ENCODE measurements at regions not wholly inside any gene's neighbourhood (a gene's known extent, or its start where the extent isn't known, plus 50 kb on each side); places are given as distances from the start of the nearest gene placed in this dataset.

GRCh38 chrX:125394449-125394848, 74.8 kb downstream of the TEX13C start:
- no peak overlapping the region for H3K4me3 ChIP-seq (ENCODE audit: low read length)
- no peaks in the 10 kb centered on the region for H3K4me1 ChIP-seq (ENCODE audit: low read length)
- H2AFZ ChIP-seq (ENCODE audit: low read length): no peak overlapping the region
- H3K9ac ChIP-seq (ENCODE audit: low read length): no peak overlapping the region
- H3K36me3 ChIP-seq (replicated peaks; ENCODE audit: insufficient read depth, low read length): no peaks in the 10 kb centered on the region
- H3K79me2 ChIP-seq (ENCODE audit: low read length): no peaks in the 10 kb centered on the region
- no peak for DNase-seq
- no peaks in the 10 kb centered on the region for H3K9me2 ChIP-seq (replicated peaks; ENCODE audit: insufficient read depth, low read length)
- H3K27me3 ChIP-seq (replicated peaks; ENCODE audit: insufficient read depth, low read length): no peaks in the 10 kb centered on the region
- no peak overlapping the region for H3K4me2 ChIP-seq (ENCODE audit: low read depth, low read length)
- H3F3A ChIP-seq (ENCODE audit: insufficient read depth, low read length): no peaks in the 10 kb centered on the region
- H4K20me1 ChIP-seq (ENCODE audit: insufficient read depth, low read length): no peaks in the 10 kb centered on the region
- no peak for TF ChIP-seq EZH2phosphoT487 (IDR thresholded peaks at IDR 0.05; ENCODE audit: low read length)
- TF ChIP-seq, protein P1, sequence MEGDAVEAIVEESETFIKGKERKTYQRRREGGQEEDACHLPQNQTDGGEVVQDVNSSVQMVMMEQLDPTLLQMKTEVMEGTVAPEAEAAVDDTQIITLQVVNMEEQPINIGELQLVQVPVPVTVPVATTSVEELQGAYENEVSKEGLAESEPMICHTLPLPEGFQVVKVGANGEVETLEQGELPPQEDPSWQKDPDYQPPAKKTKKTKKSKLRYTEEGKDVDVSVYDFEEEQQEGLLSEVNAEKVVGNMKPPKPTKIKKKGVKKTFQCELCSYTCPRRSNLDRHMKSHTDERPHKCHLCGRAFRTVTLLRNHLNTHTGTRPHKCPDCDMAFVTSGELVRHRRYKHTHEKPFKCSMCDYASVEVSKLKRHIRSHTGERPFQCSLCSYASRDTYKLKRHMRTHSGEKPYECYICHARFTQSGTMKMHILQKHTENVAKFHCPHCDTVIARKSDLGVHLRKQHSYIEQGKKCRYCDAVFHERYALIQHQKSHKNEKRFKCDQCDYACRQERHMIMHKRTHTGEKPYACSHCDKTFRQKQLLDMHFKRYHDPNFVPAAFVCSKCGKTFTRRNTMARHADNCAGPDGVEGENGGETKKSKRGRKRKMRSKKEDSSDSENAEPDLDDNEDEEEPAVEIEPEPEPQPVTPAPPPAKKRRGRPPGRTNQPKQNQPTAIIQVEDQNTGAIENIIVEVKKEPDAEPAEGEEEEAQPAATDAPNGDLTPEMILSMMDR (IDR thresholded peaks at IDR 0.05; ENCODE audit: low read length): no peak
- TF ChIP-seq EZH2 (optimal IDR thresholded peaks at IDR 0.05; ENCODE audit: low read depth, low read length): no peak
- H3K9me3 ChIP-seq (replicated peaks; ENCODE audit: insufficient read depth, low read length): no peaks in the 10 kb centered on the region
- H3K27ac ChIP-seq (ENCODE audit: low read length): no peak overlapping the region

- Histone ChIP-seq H3K4me1 (ENCODE audit: low read length) (no peaks in the 10 kb centered on the region), H3K9ac (ENCODE audit: low read length) (no peak overlapping the region), H3K9me2 (replicated peaks; ENCODE audit: insufficient read depth, low read length) (no peaks in the 10 kb centered on the region), H3K27me3 (replicated peaks; ENCODE audit: insufficient read depth, low read length) (no peaks in the 10 kb centered on the region), H2AFZ (ENCODE audit: low read length) (no peak overlapping the region), H3K36me3 (replicated peaks; ENCODE audit: insufficient read depth, low read length) (no peaks in the 10 kb centered on the region), H3K79me2 (ENCODE audit: low read length) (no peaks in the 10 kb centered on the region), H4K20me1 (ENCODE audit: insufficient read depth, low read length) (no peaks in the 10 kb centered on the region), H3F3A (ENCODE audit: insufficient read depth, low read length) (no peaks in the 10 kb centered on the region), H3K4me2 (ENCODE audit: low read depth, low read length) (no peak overlapping the region), H3K9me3 (replicated peaks; ENCODE audit: insufficient read depth, low read length) (no peaks in the 10 kb centered on the region), H3K4me3 (ENCODE audit: low read length) (no peak overlapping the region), H3K27ac (ENCODE audit: low read length) (no peak overlapping the region)
- no peak for DNase-seq
- TF ChIP-seq EZH2 (optimal IDR thresholded peaks at IDR 0.05; ENCODE audit: low read depth, low read length) (no peak), EZH2phosphoT487 (IDR thresholded peaks at IDR 0.05; ENCODE audit: low read length) (no peak)
- TF ChIP-seq, protein P1 (IDR thresholded peaks at IDR 0.05; ENCODE audit: low read length): no peak
Observed at GRCh38 chrX:125395626-125396025, 76.0 kb downstream of the TEX13C start.

DNA sequence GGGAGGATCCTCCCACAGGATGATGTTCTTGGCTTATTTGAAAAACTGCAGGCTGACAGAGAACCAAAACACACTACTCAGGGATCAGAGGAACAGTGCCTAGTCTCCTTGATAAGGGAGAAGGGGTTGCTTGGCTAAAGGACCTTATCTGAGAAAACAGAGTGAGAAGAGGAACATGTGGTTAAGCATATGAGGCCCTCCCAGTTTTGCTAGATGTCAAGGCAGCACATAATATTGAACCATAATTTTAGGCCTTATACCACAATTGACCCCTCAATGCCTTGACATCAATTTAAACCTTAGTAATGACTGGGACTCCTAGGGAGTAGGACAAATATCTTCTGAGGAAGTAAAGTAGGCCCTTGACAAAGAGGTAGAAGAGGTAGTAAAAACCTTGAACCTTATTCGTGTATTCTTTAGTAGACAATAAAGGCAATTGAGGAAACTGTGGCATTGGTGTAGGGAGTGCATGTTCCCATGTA, 79.3 kb downstream of the TEX13C start:
- Histone ChIP-seq H3K27me3 (replicated peaks; ENCODE audit: insufficient read depth, low read length) (no peaks in the 10 kb centered on the region), H3K9me2 (replicated peaks; ENCODE audit: insufficient read depth, low read length) (no peaks in the 10 kb centered on the region), H3K79me2 (ENCODE audit: low read length) (no peaks in the 10 kb centered on the region), H3K4me1 (ENCODE audit: low read length) (no peaks in the 10 kb centered on the region), H3K27ac (ENCODE audit: low read length) (no peak overlapping the region), H3K36me3 (replicated peaks; ENCODE audit: insufficient read depth, low read length) (no peaks in the 10 kb centered on the region), H2AFZ (ENCODE audit: low read length) (no peak overlapping the region), H3F3A (ENCODE audit: insufficient read depth, low read length) (no peaks in the 10 kb centered on the region), H3K9ac (ENCODE audit: low read length) (no peak overlapping the region), H3K4me3 (ENCODE audit: low read length) (no peak overlapping the region), H4K20me1 (ENCODE audit: insufficient read depth, low read length) (no peaks in the 10 kb centered on the region), H3K4me2 (ENCODE audit: low read depth, low read length) (no peak overlapping the region), H3K9me3 (replicated peaks; ENCODE audit: insufficient read depth, low read length) (no peaks in the 10 kb centered on the region)
- no peak for DNase-seq
- no peak for TF ChIP-seq EZH2phosphoT487 (IDR thresholded peaks at IDR 0.05; ENCODE audit: low read length)
- TF ChIP-seq EZH2 (optimal IDR thresholded peaks at IDR 0.05; ENCODE audit: low read depth, low read length): no peak
- TF ChIP-seq, protein P1 (IDR thresholded peaks at IDR 0.05; ENCODE audit: low read length): no peak

Measured in MM.1S (cell line).